ENCODE measurements at regions not wholly inside any gene's neighbourhood (a gene's known extent, or its start where the extent isn't known, plus 50 kb on each side); places are given as distances from the start of the nearest gene placed in this dataset.

- Histone ChIP-seq H3K27me3 (no peaks in the 10 kb centered on the region), H3K36me3 (no peaks in the 10 kb centered on the region), H3K4me1 (no peaks in the 10 kb centered on the region), H3K27ac (no peak overlapping the region), H3K9me3 (no peaks in the 10 kb centered on the region), H3K4me3 (no peak overlapping the region)
- intact Hi-C loops (cut with DNase I; ENCODE audit: low total_unique reads) = no loop called here
- DNase-seq = no peak
- no peak for TF ChIP-seq POLR2A (IDR thresholded peaks at IDR 0.05)
- no peak for TF ChIP-seq CTCF (IDR thresholded peaks at IDR 0.05)
Observed at GRCh38 chr10:108422286-108422685, 1257.8 kb upstream of the SORCS1 start.

DNA sequence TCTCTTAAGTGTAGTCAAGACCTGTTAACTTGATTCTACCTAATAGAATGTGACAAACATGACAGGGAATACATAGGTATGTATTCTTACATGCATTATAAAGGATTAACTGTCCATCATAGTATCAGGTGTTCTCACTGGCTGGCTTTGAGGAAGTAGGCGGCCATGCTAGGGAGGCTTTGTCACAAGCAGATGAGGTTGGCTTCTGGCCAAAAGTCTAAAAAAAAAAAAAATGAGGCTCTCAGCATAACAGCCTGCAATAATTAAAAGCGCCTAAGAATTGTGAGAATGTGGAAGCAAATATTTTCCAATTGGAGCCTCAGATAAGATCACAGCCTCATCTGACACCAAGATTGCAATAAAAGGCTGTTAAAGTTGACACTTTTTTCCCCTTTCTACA, 1256.8 kb upstream of the SORCS1 start:
- TF ChIP-seq POLR2A (IDR thresholded peaks at IDR 0.05) (no peak), CTCF (IDR thresholded peaks at IDR 0.05) (no peak)
- Histone ChIP-seq H3K36me3 (no peaks in the 10 kb centered on the region), H3K9me3 (no peaks in the 10 kb centered on the region), H3K4me3 (no peak overlapping the region), H3K27ac (no peak overlapping the region), H3K27me3 (no peaks in the 10 kb centered on the region), H3K4me1 (no peaks in the 10 kb centered on the region)
- intact Hi-C loops (cut with DNase I; ENCODE audit: low total_unique reads) = no loop called here
- DNase-seq = no peak

GRCh38 chr10:108413954-108414353, 1249.4 kb upstream of the SORCS1 start:
- intact Hi-C loops (cut with DNase I; ENCODE audit: low total_unique reads) = no loop called here
- Histone ChIP-seq H3K27ac (no peak overlapping the region), H3K4me3 (no peak overlapping the region), H3K4me1 (no peaks in the 10 kb centered on the region), H3K36me3 (no peaks in the 10 kb centered on the region), H3K27me3 (no peaks in the 10 kb centered on the region), H3K9me3 (no peaks in the 10 kb centered on the region)
- DNase-seq = no peak
- TF ChIP-seq POLR2A (IDR thresholded peaks at IDR 0.05) = no peak
- no peak for TF ChIP-seq CTCF (IDR thresholded peaks at IDR 0.05)

- Histone ChIP-seq H3K27me3 (no peaks in the 10 kb centered on the region), H3K9me3 (no peaks in the 10 kb centered on the region), H3K27ac (no peak overlapping the region), H3K4me3 (no peak overlapping the region), H3K4me1 (no peaks in the 10 kb centered on the region), H3K36me3 (no peaks in the 10 kb centered on the region)
- TF ChIP-seq POLR2A (IDR thresholded peaks at IDR 0.05) (no peak), CTCF (IDR thresholded peaks at IDR 0.05) (no peak)
- intact Hi-C loops (cut with DNase I; ENCODE audit: low total_unique reads) = no loop called here
- no peak for DNase-seq
Observed at GRCh38 chr10:108412323-108412722, 1247.8 kb upstream of the SORCS1 start.

- H3K36me3 ChIP-seq = no peaks in the 10 kb centered on the region
- H3K4me1 ChIP-seq = no peaks in the 10 kb centered on the region
- DNase-seq = no peak
- H3K27ac ChIP-seq = no peak overlapping the region
- intact Hi-C loops (cut with DNase I; ENCODE audit: low total_unique reads) = no loop called here
- H3K9me3 ChIP-seq = no peaks in the 10 kb centered on the region
- no peak overlapping the region for H3K4me3 ChIP-seq
- TF ChIP-seq POLR2A (IDR thresholded peaks at IDR 0.05) = no peak
- TF ChIP-seq CTCF (IDR thresholded peaks at IDR 0.05) = no peak
- no peaks in the 10 kb centered on the region for H3K27me3 ChIP-seq
Observed at GRCh38 chr10:108411894-108412293, 1247.4 kb upstream of the SORCS1 start.

Data from uterus (tissue), 3 donors.